ENCODE measurements at regions not wholly inside any gene's neighbourhood (a gene's known extent, or its start where the extent isn't known, plus 50 kb on each side); places are given as distances from the start of the nearest gene placed in this dataset.

- no peak for TF ChIP-seq CTCF (IDR thresholded peaks at IDR 0.05; ENCODE audit: insufficient read depth, low read length, severe bottlenecking)
- FAIRE-seq (no peak), DNase-seq (ENCODE audit: low read depth) (peak; percentile 52)
- no peak overlapping the region for H3K4me3 ChIP-seq (ENCODE audit: low read depth, low read length)
- H3K36me3 ChIP-seq (ENCODE audit: control insufficient read depth, insufficient read depth, low read length): no peaks in the 10 kb centered on the region
- H3K27me3 ChIP-seq (ENCODE audit: control insufficient read depth, insufficient read depth, low read length): no peaks in the 10 kb centered on the region
Measured at GRCh38 chr5:53429706-53430105, 50.7 kb upstream of the FST start.

GRCh38 chr5:53430618-53431252 is 49.7 kb upstream of the FST start:
- Histone ChIP-seq H3K36me3 (ENCODE audit: control insufficient read depth, insufficient read depth, low read length) (no peaks in the 10 kb centered on the region), H3K4me3 (ENCODE audit: low read depth, low read length) (no peak overlapping the region), H3K27me3 (ENCODE audit: control insufficient read depth, insufficient read depth, low read length) (no peaks in the 10 kb centered on the region)
- DNase-seq (ENCODE audit: low read depth) (peak; percentile 73), FAIRE-seq (no peak)
- TF ChIP-seq CTCF (IDR thresholded peaks at IDR 0.05; ENCODE audit: insufficient read depth, low read length, severe bottlenecking): peak; percentile 53
